Esophagus muscularis mucosa (tissue), 4 donors: ENCODE measurements at regions not wholly inside any gene's neighbourhood (a gene's known extent, or its start where the extent isn't known, plus 50 kb on each side); places are given as distances from the start of the nearest gene placed in this dataset.

Experiments used
- DNase-seq: peaks from one replicate; pipeline ENCODE4 v3.0.0-alpha.2; 2017; ENCODE audit errors: extremely low spot score
- H3K27ac ChIP-seq, 4 donors: fragments of 200-600 bp; sonication (generic); replicated peaks in 1 of 4; 1 replicate in 3 of 4; 2 replicates in 1 of 4; pipeline ENCODE4 v1.5.1; 2016 to 2019; ENCODE audit warnings: mild to moderate bottlenecking in 1 of 4
- H3K27me3 ChIP-seq, 4 donors: fragments of 200-600 bp; sonication (generic); one replicate each; pipeline versions ENCODE4 v1.5.1 to v1.6.0; 2016 to 2019
- H3K36me3 ChIP-seq, 4 donors: fragments of 200-600 bp; sonication (generic); one replicate each; pipeline ENCODE4 v1.5.1; 2016 to 2019
- H3K4me1 ChIP-seq, 4 donors: fragments of 200-600 bp; sonication (generic); one replicate each; pipeline ENCODE4 v1.5.1; 2016 to 2019
- H3K4me3 ChIP-seq, 4 donors: fragments of 200-600 bp; sonication (generic); 1 replicate in 2 of 4; 2 replicates in 2 of 4; pipeline ENCODE4 v1.5.1; 2016 to 2019; ENCODE audit warnings: mild to moderate bottlenecking in 4 of 4, moderate library complexity in 1 of 4
- H3K9me3 ChIP-seq, 4 donors: fragments of 200-600 bp; sonication (generic); 1 replicate in 3 of 4; 2 replicates in 1 of 4; pipeline ENCODE4 v1.5.1; 2016 to 2019
- CTCF ChIP-seq, 3 experiments: fragments of 200-600 bp in 2 of 3; fragments of 450-650 bp in 1 of 3; sonication (generic) in 2 of 3; IDR thresholded peaks; one replicate each; pipeline ENCODE4 v1.5.1; 2017 to 2019; ENCODE audit warnings: antibody characterized with exemption in 3 of 3, mild to moderate bottlenecking in 2 of 3, moderate library complexity in 1 of 3
- EP300 ChIP-seq: sonication (generic); formaldehyde crosslinking; IDR thresholded peaks from one replicate; pipeline ENCODE4 v1.6.1; 2017; ENCODE audit warnings: antibody characterized with exemption
- POLR2A ChIP-seq: fragments of 450-650 bp; IDR thresholded peaks from one replicate; pipeline ENCODE4 v1.6.1; 2017; ENCODE audit warnings: antibody characterized with exemption, moderate library complexity, mild to moderate bottlenecking, low read depth
- POLR2AphosphoS5 ChIP-seq, 2 donors: sonication (generic); formaldehyde crosslinking; IDR thresholded peaks; one replicate each; pipeline ENCODE4 v1.6.1; 2017; ENCODE audit warnings: antibody characterized with exemption in 2 of 2
- WGBS: methylation state at CpG from one replicate; pipeline ENCODE4 v1.1.5; 2018; 5-methylcytosine and 5-hydroxymethylcytosine counted together
- intact Hi-C: fragments of 100-400 bp; cut with DNase I; formaldehyde crosslinking; loops from one replicate; pipeline ENCODE4 v1.15.1; 2023

GRCh38 chr6:85121158-85121557 is 328.7 kb upstream of the NT5E start:
- Histone ChIP-seq H3K4me3 (no peak overlapping the region), H3K4me1 (no peaks in the 10 kb centered on the region), H3K27ac (no peak overlapping the region), H3K36me3 (no peaks in the 10 kb centered on the region), H3K27me3 (no peaks in the 10 kb centered on the region), H3K9me3 (no peaks in the 10 kb centered on the region)
- DNase-seq, result no peak
- TF ChIP-seq EP300 (no peak), POLR2AphosphoS5 (IDR thresholded peaks at IDR 0.05) (no peak), CTCF (IDR thresholded peaks at IDR 0.05) (no peak), POLR2A (no peak)
- intact Hi-C loops, result no loop called here
- 94% methylated on average over 1 of the region's 1 CpG for WGBS

GRCh38 chr6:85118652-85119235 is 331.1 kb upstream of the NT5E start:
- H3K27me3 ChIP-seq, result no peaks in the 10 kb centered on the region
- peaks cover 0 to 14% (median 10%) of the 10 kb centered on the region in 4 donors for H3K4me1 ChIP-seq
- DNase-seq, result no peak
- intact Hi-C loops, result no loop called here
- TF ChIP-seq POLR2AphosphoS5 (IDR thresholded peaks at IDR 0.05), result no peak
- TF ChIP-seq CTCF (IDR thresholded peaks at IDR 0.05), result no peak
- TF ChIP-seq EP300, result no peak
- no peak for TF ChIP-seq POLR2A
- H3K4me3 ChIP-seq, result no peak overlapping the region
- no peaks in the 10 kb centered on the region for H3K36me3 ChIP-seq
- no peak overlapping the region for H3K27ac ChIP-seq
- WGBS, result 82% methylated on average over 8 of the region's 8 CpGs
- no peaks in the 10 kb centered on the region for H3K9me3 ChIP-seq

GRCh38 chr6:85118233-85118632 is 331.6 kb upstream of the NT5E start:
- Histone ChIP-seq H3K4me3 (no peak overlapping the region), H3K9me3 (no peaks in the 10 kb centered on the region), H3K4me1 (peaks cover 0 to 19% (median 14%) of the 10 kb centered on the region in 4 donors), H3K36me3 (no peaks in the 10 kb centered on the region), H3K27me3 (no peaks in the 10 kb centered on the region), H3K27ac (no peak overlapping the region)
- intact Hi-C loops, result no loop called here
- TF ChIP-seq EP300 (no peak), POLR2A (no peak), POLR2AphosphoS5 (IDR thresholded peaks at IDR 0.05) (no peak), CTCF (IDR thresholded peaks at IDR 0.05) (no peak)
- WGBS, result 75% methylated on average over 5 of the region's 5 CpGs
- no peak for DNase-seq

GRCh38 chr6:85116475-85116874 is 333.4 kb upstream of the NT5E start:
- Histone ChIP-seq H3K36me3 (no peaks in the 10 kb centered on the region), H3K9me3 (no peaks in the 10 kb centered on the region), H3K27me3 (no peaks in the 10 kb centered on the region), H3K4me3 (no peak overlapping the region), H3K27ac (no peak overlapping the region), H3K4me1 (peaks cover 0 to 33% (median 21%) of the 10 kb centered on the region in 4 donors)
- TF ChIP-seq POLR2AphosphoS5 (IDR thresholded peaks at IDR 0.05), result no peak
- TF ChIP-seq CTCF (IDR thresholded peaks at IDR 0.05), result no peak
- TF ChIP-seq EP300, result no peak
- no peak for TF ChIP-seq POLR2A
- intact Hi-C loops, result no loop called here
- WGBS, result 83% methylated on average over 3 of the region's 3 CpGs
- no peak for DNase-seq

- H3K27ac ChIP-seq, result no peak overlapping the region
- intact Hi-C loops, result no loop called here
- TF ChIP-seq POLR2AphosphoS5 (IDR thresholded peaks at IDR 0.05) (no peak), EP300 (no peak), POLR2A (no peak)
- peaks cover 0 to 34% (median 25%) of the 10 kb centered on the region in 4 donors for H3K4me1 ChIP-seq
- DNase-seq, result no peak
- H3K9me3 ChIP-seq, result no peaks in the 10 kb centered on the region
- H3K36me3 ChIP-seq, result no peaks in the 10 kb centered on the region
- 79% methylated on average over 2 of the region's 2 CpGs for WGBS
- no peak overlapping the region for H3K4me3 ChIP-seq
- H3K27me3 ChIP-seq, result no peaks in the 10 kb centered on the region
These were observed 334.0 kb upstream of the NT5E start for GRCh38 chr6:85115876-85116275.
